HepG2 (cell line): ENCODE measurements at regions not wholly inside any gene's neighbourhood (a gene's known extent, or its start where the extent isn't known, plus 50 kb on each side); places are given as distances from the start of the nearest gene placed in this dataset.

Experiments
- ARID5B ChIP-seq: IDR thresholded peaks from 2 replicates; pipeline ENCODE4 v1.4.0; 2020; ENCODE audit warnings: mild to moderate bottlenecking, missing genetic modification reagents
- CHD4 ChIP-seq: fragments of 200-600 bp; sonication (generic); IDR thresholded peaks from 2 replicates; pipeline ENCODE4 v1.7.0; 2017; ENCODE audit warnings: mild to moderate bottlenecking, low read length, borderline replicate concordance
- DMAP1 ChIP-seq: IDR thresholded peaks from 2 replicates; pipeline ENCODE4 v1.6.1; 2016
- GTF3A ChIP-seq: sonication (generic); formaldehyde crosslinking; conservative IDR thresholded peaks from 2 replicates; pipeline ENCODE4 v1.4.0; 2020; ENCODE audit warnings: mild to moderate bottlenecking, missing genetic modification reagents
- KAT7 ChIP-seq: IDR thresholded peaks from 2 replicates; pipeline ENCODE4 v1.6.1; 2018; ENCODE audit warnings: borderline replicate concordance, missing compliant biosample characterization
- LCORL ChIP-seq, 2 experiments: fragments of 450-650 bp in 1 of 2; sonication (generic) in 1 of 2; formaldehyde crosslinking in 1 of 2; IDR thresholded peaks; 2 replicates each; pipeline versions ENCODE4 v1.5.0 to v1.6.1; 2017 to 2020; ENCODE audit warnings: antibody characterized with exemption in 1 of 2, missing genetic modification reagents in 1 of 2
- MIXL1 ChIP-seq: IDR thresholded peaks from 2 replicates; pipeline ENCODE4 v1.6.1; 2016
- PAXIP1 ChIP-seq: sonication (generic); formaldehyde crosslinking; conservative IDR thresholded peaks from 2 replicates; pipeline ENCODE4 v1.4.0; 2020; ENCODE audit warnings: mild to moderate bottlenecking, missing genetic modification reagents, moderate library complexity
- POGZ ChIP-seq: sonication (generic); formaldehyde crosslinking; IDR thresholded peaks from 2 replicates; pipeline ENCODE4 v1.4.0; 2020; ENCODE audit warnings: mild to moderate bottlenecking, missing genetic modification reagents
- PTBP1 ChIP-seq: fragments of 200-400 bp; formaldehyde crosslinking; IDR thresholded peaks from 2 replicates; pipeline ENCODE4 v1.6.1; 2018; ENCODE audit warnings: low read length, low read depth; ENCODE audit not compliant: poor library complexity, severe bottlenecking
- RBFOX2 ChIP-seq: fragments of 200-400 bp; formaldehyde crosslinking; IDR thresholded peaks from 2 replicates; pipeline ENCODE4 v1.6.1; 2017; ENCODE audit warnings: low read depth, mild to moderate bottlenecking, low read length
- SKI ChIP-seq: fragments of 450-650 bp; IDR thresholded peaks from one replicate; pipeline ENCODE4 v1.6.1; 2018; ENCODE audit warnings: mild to moderate bottlenecking; ENCODE audit not compliant: partially characterized antibody
- SKIL ChIP-seq: sonication (generic); formaldehyde crosslinking; IDR thresholded peaks from 2 replicates; pipeline ENCODE4 v1.8.0; 2022; ENCODE audit warnings: missing genetic modification reagents, mild to moderate bottlenecking, moderate library complexity, borderline replicate concordance
- SOX5 ChIP-seq: IDR thresholded peaks from 2 replicates; pipeline ENCODE4 v1.6.1; 2016; ENCODE audit warnings: borderline replicate concordance
- TOE1 ChIP-seq: sonication (generic); formaldehyde crosslinking; IDR thresholded peaks from 2 replicates; pipeline ENCODE4 v1.4.0; 2020; ENCODE audit warnings: mild to moderate bottlenecking, missing genetic modification reagents
- TRIM24 ChIP-seq: sonication (generic); formaldehyde crosslinking; IDR thresholded peaks from 2 replicates; pipeline ENCODE4 v1.8.0; 2022; ENCODE audit warnings: mild to moderate bottlenecking, missing genetic modification reagents
- WIZ ChIP-seq: sonication (generic); formaldehyde crosslinking; IDR thresholded peaks from 2 replicates; pipeline ENCODE4 v1.5.1; 2020; ENCODE audit warnings: mild to moderate bottlenecking, missing genetic modification reagents
- ZFP36L2 ChIP-seq: sonication (generic); formaldehyde crosslinking; IDR thresholded peaks from 2 replicates; pipeline ENCODE4 v1.4.0; 2020; ENCODE audit warnings: missing genetic modification reagents
- ZNF546 ChIP-seq: sonication (generic); formaldehyde crosslinking; conservative IDR thresholded peaks from 2 replicates; pipeline ENCODE4 v1.8.1; 2023; ENCODE audit warnings: mild to moderate bottlenecking, missing genetic modification reagents
- ZNF670 ChIP-seq: sonication (generic); formaldehyde crosslinking; IDR thresholded peaks from 2 replicates; pipeline ENCODE4 v1.8.0; 2022; ENCODE audit warnings: mild to moderate bottlenecking, missing genetic modification reagents, borderline replicate concordance
- ZSCAN29 ChIP-seq: sonication (generic); formaldehyde crosslinking; conservative IDR thresholded peaks from 2 replicates; pipeline ENCODE4 v1.4.0; 2020; ENCODE audit warnings: mild to moderate bottlenecking, missing genetic modification reagents

GRCh38 chr2:138184428-138184827, 220.2 kb downstream of the HNMT start (continued):
- TF ChIP-seq PAXIP1 (CRISPR knock-in tag) = peak; percentile 88
- TF ChIP-seq SOX5 (CRISPR knock-in tag) = 0 out of 2 replicates have a peak, but pooled peaks have one; percentile 23
- TF ChIP-seq POGZ = peak; percentile 80
- TF ChIP-seq ZNF670 (CRISPR knock-in tag) = no peak
- 0 out of 2 replicates have a peak, but pooled peaks have one; percentile 49 for TF ChIP-seq TRIM24 (CRISPR knock-in tag)
- no peak for TF ChIP-seq PTBP1
- TF ChIP-seq MIXL1 (CRISPR knock-in tag) = peak; percentile 50; the same call in 1 of the 2 replicates
- no peak for TF ChIP-seq KAT7 (CRISPR knock-in tag)
- no peak for TF ChIP-seq LCORL (IDR thresholded peaks at IDR 0.05)
- no peak for TF ChIP-seq LCORL (CRISPR knock-in tag; IDR thresholded peaks at IDR 0.05)
- no peak for TF ChIP-seq ZSCAN29
- TF ChIP-seq SKI = no peak
- TF ChIP-seq TOE1 = peak; percentile 60; the same call in 1 of the 2 replicates
- TF ChIP-seq RBFOX2 = no peak
- no peak for TF ChIP-seq WIZ (CRISPR knock-in tag)
- no peak for TF ChIP-seq SKIL (CRISPR knock-in tag)
- TF ChIP-seq CHD4 = no peak
- no peak for TF ChIP-seq DMAP1 (CRISPR knock-in tag)
- no peak for TF ChIP-seq GTF3A (CRISPR knock-in tag)
- no peak for TF ChIP-seq ZNF546 (CRISPR knock-in tag)
- TF ChIP-seq ZFP36L2 (CRISPR knock-in tag) = no peak
- peak; percentile 72 for TF ChIP-seq ARID5B (CRISPR knock-in tag)
